ENCODE measurements at regions not wholly inside any gene's neighbourhood (a gene's known extent, or its start where the extent isn't known, plus 50 kb on each side); places are given as distances from the start of the nearest gene placed in this dataset.

- POLR2A ChIA-PET = no interaction called here
- no peak for DNase-seq (ENCODE audit: extremely low spot score)
- CTCF ChIA-PET = no interaction called here
Measured at GRCh38 chr3:65303431-65303830, 615.6 kb upstream of the ADAMTS9 start.

GRCh38 chr3:65291448-65292125, 603.8 kb upstream of the ADAMTS9 start:
- ChIA-PET POLR2A (no interaction called here), CTCF (interaction anchor here (1.1 to 2.1 kb wide), 2 partner anchors 13 to 16 kb away, joined by 3 to 10 read pairs; no protein-coding TSS in a partner anchor)
- TF ChIP-seq CTCF (IDR thresholded peaks at IDR 0.05; ENCODE audit: control extremely low read depth, extremely low read depth, low read depth, missing control alignments) = no peak
- DNase-seq (ENCODE audit: extremely low spot score) = no peak

More at GRCh38 chr3:65303431-65303830, 615.6 kb upstream of the ADAMTS9 start:
- no peak for TF ChIP-seq CTCF (IDR thresholded peaks at IDR 0.05; ENCODE audit: control extremely low read depth, extremely low read depth, low read depth, missing control alignments)

- DNase-seq (ENCODE audit: extremely low spot score) = no peak
- ChIA-PET CTCF (no interaction called here), POLR2A (no interaction called here)
- no peak for TF ChIP-seq CTCF (IDR thresholded peaks at IDR 0.05; ENCODE audit: control extremely low read depth, extremely low read depth, low read depth, missing control alignments)
Measured at GRCh38 chr3:65288776-65289175, 601.0 kb upstream of the ADAMTS9 start.

DNA sequence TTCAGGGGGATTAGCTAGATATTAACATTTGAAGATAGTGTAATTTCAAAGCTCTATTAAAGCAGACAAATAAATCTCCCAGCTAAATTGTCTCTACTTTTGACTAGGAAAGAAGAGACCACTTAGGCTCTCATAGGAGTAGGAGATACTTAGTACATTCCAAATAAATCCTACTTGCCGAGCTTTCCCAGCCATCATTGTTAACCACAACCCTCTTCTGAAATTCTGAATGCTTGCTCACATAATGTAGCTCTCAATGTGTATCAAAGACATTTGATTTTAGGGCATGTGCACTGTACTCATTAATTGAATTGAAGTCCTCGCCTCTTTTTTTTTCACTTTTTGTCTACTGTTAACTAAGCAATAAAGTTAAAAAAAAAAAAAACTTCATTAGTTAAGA, 598.2 kb upstream of the ADAMTS9 start:
- CTCF ChIA-PET = interaction anchor here (1.2 kb wide), 1 partner anchor 11 kb away, joined by 3 read pairs; no protein-coding TSS in a partner anchor
- POLR2A ChIA-PET = no interaction called here
- TF ChIP-seq CTCF (IDR thresholded peaks at IDR 0.05; ENCODE audit: control extremely low read depth, extremely low read depth, low read depth, missing control alignments) = no peak
- DNase-seq (ENCODE audit: extremely low spot score) = no peak

DNA sequence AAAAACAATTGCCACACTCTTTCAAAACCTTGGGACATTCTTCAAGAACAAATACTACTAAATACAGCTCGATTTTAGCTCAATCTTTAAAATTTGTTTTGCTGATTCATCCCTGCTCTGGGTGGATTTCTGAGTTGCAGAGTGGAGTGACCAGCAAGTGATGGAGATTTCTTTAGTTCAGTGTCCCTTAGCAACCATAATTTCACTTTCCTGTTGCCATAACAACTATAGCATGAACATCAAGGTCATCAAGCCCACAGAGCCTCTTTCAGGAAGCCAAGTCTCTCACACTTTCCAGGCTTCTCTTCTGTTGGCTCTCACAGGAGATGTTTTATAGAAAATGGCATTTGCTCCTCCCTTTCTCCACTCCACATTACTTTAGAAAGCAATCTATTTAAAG, 597.2 kb upstream of the ADAMTS9 start:
- TF ChIP-seq CTCF (IDR thresholded peaks at IDR 0.05; ENCODE audit: control extremely low read depth, extremely low read depth, low read depth, missing control alignments) = no peak
- POLR2A ChIA-PET = no interaction called here
- no peak for DNase-seq (ENCODE audit: extremely low spot score)
- CTCF ChIA-PET = interaction anchor here (1.2 to 1.6 kb wide), 2 partner anchors 12 to 21 kb away, joined by 3 to 4 read pairs; no protein-coding TSS in a partner anchor

DNA sequence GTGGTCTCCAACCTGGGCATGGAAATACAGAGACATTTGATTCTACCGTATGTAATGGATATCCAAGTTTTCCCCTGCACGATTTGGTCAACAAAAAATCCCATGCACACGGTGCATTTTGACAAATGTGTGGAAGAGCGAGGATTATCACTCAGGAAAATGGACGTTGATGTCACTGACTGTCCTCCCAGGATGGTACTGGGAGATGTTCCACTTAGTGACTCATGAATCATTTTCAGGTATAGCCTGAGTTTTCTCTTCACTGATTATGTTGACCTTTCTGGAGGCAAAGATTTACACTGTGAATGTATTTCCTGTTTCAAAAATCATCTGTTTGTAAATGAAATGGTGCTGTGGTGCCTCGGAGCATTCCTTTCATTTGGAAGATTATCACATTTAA, 596.7 kb upstream of the ADAMTS9 start:
- ChIA-PET CTCF (interaction anchor here (1.6 kb wide), 1 partner anchor 22 kb away, joined by 4 read pairs; no protein-coding TSS in a partner anchor), POLR2A (no interaction called here)
- no peak for DNase-seq (ENCODE audit: extremely low spot score)
- no peak for TF ChIP-seq CTCF (IDR thresholded peaks at IDR 0.05; ENCODE audit: control extremely low read depth, extremely low read depth, low read depth, missing control alignments)

All from GM10248 (cell line).